ENCODE measurements at regions not wholly inside any gene's neighbourhood (a gene's known extent, or its start where the extent isn't known, plus 50 kb on each side); places are given as distances from the start of the nearest gene placed in this dataset.

- H3K36me3 Mint-ChIP-seq (ENCODE audit: low read depth): no peaks in the 10 kb centered on the region
- ATAC-seq (ENCODE audit: low read depth) (no peak), DNase-seq (no peak)
- POLR2A ChIA-PET: no interaction called here
- intact Hi-C loops (cut with micrococcal nuclease): no loop called here
- CTCF ChIA-PET: no interaction called here
- H3K4me1 Mint-ChIP-seq: no peaks in the 10 kb centered on the region
- TF ChIP-seq CTCF (IDR thresholded peaks at IDR 0.05): no peak
- no peak overlapping the region for H3K4me3 Mint-ChIP-seq
- no peaks in the 10 kb centered on the region for H3K27me3 Mint-ChIP-seq
- H3K27ac Mint-ChIP-seq: no peak overlapping the region
- peaks cover 15% of the 10 kb centered on the region for H3K9me3 Mint-ChIP-seq
Observed at GRCh38 chr2:120847700-120848321, 112.1 kb downstream of the GLI2 start.

GRCh38 chr2:120849278-120849677 is 113.6 kb downstream of the GLI2 start:
- no peak overlapping the region for H3K27ac Mint-ChIP-seq
- no peak for DNase-seq
- H3K4me3 Mint-ChIP-seq: no peak overlapping the region
- H3K4me1 Mint-ChIP-seq: no peaks in the 10 kb centered on the region
- H3K9me3 Mint-ChIP-seq: peaks cover 15% of the 10 kb centered on the region
- intact Hi-C loops (cut with micrococcal nuclease): no loop called here
- ChIA-PET POLR2A (no interaction called here), CTCF (no interaction called here)
- no peak for TF ChIP-seq CTCF (IDR thresholded peaks at IDR 0.05)
- no peaks in the 10 kb centered on the region for H3K27me3 Mint-ChIP-seq
- H3K36me3 Mint-ChIP-seq (ENCODE audit: low read depth): no peaks in the 10 kb centered on the region
- ATAC-seq (ENCODE audit: low read depth): no peak

GRCh38 chr2:120850551-120850950 is 114.9 kb downstream of the GLI2 start:
- TF ChIP-seq CTCF (IDR thresholded peaks at IDR 0.05): no peak
- DNase-seq: no peak
- ChIA-PET CTCF (no interaction called here), POLR2A (no interaction called here)
- peaks cover 15% of the 10 kb centered on the region for H3K9me3 Mint-ChIP-seq
- H3K4me1 Mint-ChIP-seq: no peaks in the 10 kb centered on the region
- ATAC-seq (ENCODE audit: low read depth): no peak
- no peaks in the 10 kb centered on the region for H3K36me3 Mint-ChIP-seq (ENCODE audit: low read depth)
- H3K27me3 Mint-ChIP-seq: no peaks in the 10 kb centered on the region
- no peak overlapping the region for H3K4me3 Mint-ChIP-seq
- intact Hi-C loops (cut with micrococcal nuclease): no loop called here
- H3K27ac Mint-ChIP-seq: no peak overlapping the region

- no peaks in the 10 kb centered on the region for H3K4me1 Mint-ChIP-seq
- no peak for ATAC-seq (ENCODE audit: low read depth)
- intact Hi-C loops (cut with micrococcal nuclease): no loop called here
- H3K27ac Mint-ChIP-seq: no peak overlapping the region
- no peaks in the 10 kb centered on the region for H3K27me3 Mint-ChIP-seq
- no peaks in the 10 kb centered on the region for H3K36me3 Mint-ChIP-seq (ENCODE audit: low read depth)
- ChIA-PET POLR2A (no interaction called here), CTCF (no interaction called here)
- H3K4me3 Mint-ChIP-seq: no peak overlapping the region
- no peak for DNase-seq
- H3K9me3 Mint-ChIP-seq: peaks cover 15% of the 10 kb centered on the region
- no peak for TF ChIP-seq CTCF (IDR thresholded peaks at IDR 0.05)
Observed at GRCh38 chr2:120851116-120851773, 115.6 kb downstream of the GLI2 start.

- Mint-ChIP-seq H3K4me1 (no peaks in the 10 kb centered on the region), H3K36me3 (ENCODE audit: low read depth) (no peaks in the 10 kb centered on the region), H3K27me3 (no peaks in the 10 kb centered on the region), H3K27ac (no peak overlapping the region), H3K4me3 (no peak overlapping the region), H3K9me3 (peaks cover 15% of the 10 kb centered on the region)
- CTCF ChIA-PET: no interaction called here
- ATAC-seq (ENCODE audit: low read depth) (no peak), DNase-seq (no peak)
- intact Hi-C loops (cut with micrococcal nuclease): no loop called here
- TF ChIP-seq CTCF (IDR thresholded peaks at IDR 0.05): no peak
- POLR2A ChIA-PET: no interaction called here
Observed at GRCh38 chr2:120852200-120852815, 116.6 kb downstream of the GLI2 start.
